IgD-negative memory B cell (primary cell): ENCODE measurements at regions not wholly inside any gene's neighbourhood (a gene's known extent, or its start where the extent isn't known, plus 50 kb on each side); places are given as distances from the start of the nearest gene placed in this dataset.

ENCODE experiments used
- H3K27ac Mint-ChIP-seq, 3 donors: one replicate each; pipeline ENCODE4 v1.8.0; 2020 to 2022; ENCODE audit warnings: mild to moderate bottlenecking in 3 of 3, mixed read lengths in 3 of 3, moderate library complexity in 1 of 3
- H3K27me3 Mint-ChIP-seq: one replicate; pipeline ENCODE4 v1.8.0; 2021; ENCODE audit warnings: mixed read lengths
- H3K36me3 Mint-ChIP-seq: one replicate; pipeline ENCODE4 v1.8.0; 2020; ENCODE audit warnings: mild to moderate bottlenecking, mixed read lengths
- H3K4me1 Mint-ChIP-seq, 3 donors: one replicate each; pipeline ENCODE4 v1.8.0; 2020 to 2022; ENCODE audit warnings: mixed read lengths in 3 of 3, mild to moderate bottlenecking in 1 of 3
- H3K4me3 Mint-ChIP-seq, 4 donors: one replicate each; pipeline ENCODE4 v1.8.0; 2020 to 2022; ENCODE audit warnings: mild to moderate bottlenecking in 4 of 4, mixed read lengths in 4 of 4, moderate library complexity in 3 of 4
- H3K9me3 Mint-ChIP-seq, 3 donors: one replicate each; pipeline ENCODE4 v1.8.0; 2020 to 2021; ENCODE audit warnings: mixed read lengths in 3 of 3, mild to moderate bottlenecking in 1 of 3

DNA sequence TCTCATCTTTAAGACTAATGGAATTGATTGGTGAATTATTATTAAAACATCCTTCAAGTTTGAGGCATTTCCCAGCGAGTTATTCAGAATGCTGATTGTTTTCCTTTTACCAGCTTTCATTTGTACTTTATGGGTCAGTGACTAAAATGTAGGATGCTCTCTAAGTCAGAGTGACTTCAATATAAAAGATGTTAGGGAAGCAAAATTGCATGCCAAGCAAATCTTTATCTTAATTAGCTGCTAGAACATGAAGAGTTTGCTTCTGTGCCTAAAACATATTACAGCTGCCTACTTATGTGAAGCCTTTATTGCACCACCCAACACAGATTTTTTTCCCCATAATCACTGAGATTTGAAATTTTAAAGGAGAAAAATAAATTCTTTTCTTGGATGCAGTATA, 79.8 kb upstream of the CYYR1 start:
- H3K27me3 Mint-ChIP-seq, result no peaks in the 10 kb centered on the region
- H3K4me3 Mint-ChIP-seq, result no peak overlapping the region
- peaks cover 2 to 9% (median 3%) of the 10 kb centered on the region in 3 donors for H3K9me3 Mint-ChIP-seq
- H3K27ac Mint-ChIP-seq, result no peak overlapping the region
- H3K36me3 Mint-ChIP-seq, result no peaks in the 10 kb centered on the region
- no peaks in the 10 kb centered on the region for H3K4me1 Mint-ChIP-seq

DNA sequence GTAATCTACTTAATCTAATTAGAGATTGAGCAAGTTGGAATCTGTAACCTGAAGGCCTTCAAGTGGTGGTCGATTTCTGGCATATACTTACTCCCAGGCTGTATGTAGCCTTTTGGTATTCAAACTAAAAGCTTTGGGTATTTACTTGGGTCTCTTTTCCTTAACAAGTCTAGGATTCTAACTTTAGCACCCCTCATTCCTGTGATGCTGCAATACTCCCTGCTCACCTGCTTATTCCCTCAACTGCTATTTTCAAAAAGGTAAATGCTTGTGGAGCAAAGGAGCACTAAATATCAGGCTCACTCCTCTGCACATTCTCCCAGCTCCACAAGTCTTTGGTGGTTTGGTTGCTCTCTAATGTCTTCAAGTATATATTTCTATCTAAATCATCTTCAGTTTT, 68.0 kb upstream of the CYYR1 start:
- Mint-ChIP-seq H3K27me3 (peaks cover 1% of the 10 kb centered on the region), H3K4me1 (no peaks in the 10 kb centered on the region), H3K27ac (no peak overlapping the region), H3K4me3 (no peak overlapping the region), H3K36me3 (no peaks in the 10 kb centered on the region), H3K9me3 (peaks cover 0 to 5% (median 1%) of the 10 kb centered on the region in 3 donors)

DNA sequence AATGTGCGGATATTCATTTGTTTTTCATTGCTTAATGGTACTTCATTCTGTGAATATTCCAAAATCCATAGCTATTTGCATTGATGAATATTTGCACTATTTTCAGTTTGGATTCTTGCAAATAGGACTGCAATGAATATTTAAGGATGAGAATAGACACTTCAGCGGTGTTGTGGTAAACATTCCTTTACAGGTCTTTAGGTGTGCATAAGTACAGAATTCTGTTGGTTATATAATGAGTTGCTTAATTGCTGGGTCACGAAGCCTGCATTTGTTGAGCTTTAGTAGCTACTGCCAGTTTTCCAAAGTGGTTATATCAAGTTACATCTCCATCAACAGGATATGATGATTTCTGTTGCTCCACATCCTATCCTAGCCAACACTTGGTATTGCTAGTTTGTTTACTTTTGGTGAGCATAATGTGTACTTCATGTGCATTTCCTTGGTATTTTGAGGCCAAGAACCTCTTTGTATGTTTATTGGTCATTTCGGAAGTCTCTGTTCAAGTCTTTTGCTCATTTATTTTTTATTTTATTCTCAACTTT, 64.2 kb upstream of the CYYR1 start:
- Mint-ChIP-seq H3K27ac (no peak overlapping the region), H3K9me3 (peaks cover 3 to 7% (median 4%) of the 10 kb centered on the region in 3 donors), H3K36me3 (no peaks in the 10 kb centered on the region), H3K4me3 (no peak overlapping the region), H3K4me1 (no peaks in the 10 kb centered on the region), H3K27me3 (no peaks in the 10 kb centered on the region)

DNA sequence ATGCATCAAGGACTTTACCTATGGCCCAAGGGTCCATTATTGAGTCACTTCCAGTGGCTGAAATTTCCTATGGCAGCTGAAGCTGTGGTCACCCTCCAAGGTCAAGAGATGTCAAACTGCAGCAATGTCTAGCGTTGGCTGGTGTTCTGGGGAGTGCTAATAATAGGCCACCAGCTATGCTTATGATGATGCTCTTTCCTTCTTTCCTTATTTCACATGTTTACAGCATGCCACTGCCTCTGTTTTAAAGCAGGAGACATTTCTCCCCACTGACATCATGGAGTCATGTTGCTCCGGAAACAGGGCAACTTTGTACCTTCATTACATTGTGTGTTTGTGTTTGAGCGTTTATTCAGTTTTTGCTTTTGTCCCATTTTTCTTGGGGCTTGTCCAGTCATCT, 62.6 kb upstream of the CYYR1 start:
- no peak overlapping the region for H3K4me3 Mint-ChIP-seq
- H3K36me3 Mint-ChIP-seq, result no peaks in the 10 kb centered on the region
- H3K27ac Mint-ChIP-seq, result no peak overlapping the region
- H3K4me1 Mint-ChIP-seq, result no peaks in the 10 kb centered on the region
- peaks cover under 1 to 13% (median 6%) of the 10 kb centered on the region in 3 donors for H3K9me3 Mint-ChIP-seq
- no peaks in the 10 kb centered on the region for H3K27me3 Mint-ChIP-seq

GRCh38 chr21:26632691-26633090, 59.6 kb upstream of the CYYR1 start:
- Mint-ChIP-seq H3K36me3 (no peaks in the 10 kb centered on the region), H3K9me3 (peaks cover 2 to 13% (median 9%) of the 10 kb centered on the region in 3 donors), H3K4me3 (no peak overlapping the region), H3K27ac (no peak overlapping the region), H3K4me1 (no peaks in the 10 kb centered on the region), H3K27me3 (no peaks in the 10 kb centered on the region)

GRCh38 chr21:26626187-26626586, 53.1 kb upstream of the CYYR1 start:
- no peaks in the 10 kb centered on the region for H3K36me3 Mint-ChIP-seq
- H3K4me3 Mint-ChIP-seq, result no peak overlapping the region
- H3K9me3 Mint-ChIP-seq, result peaks cover 0 to 3% (median 2%) of the 10 kb centered on the region in 3 donors
- H3K4me1 Mint-ChIP-seq, result no peaks in the 10 kb centered on the region
- H3K27ac Mint-ChIP-seq, result no peak overlapping the region
- H3K27me3 Mint-ChIP-seq, result peaks cover 1% of the 10 kb centered on the region

DNA sequence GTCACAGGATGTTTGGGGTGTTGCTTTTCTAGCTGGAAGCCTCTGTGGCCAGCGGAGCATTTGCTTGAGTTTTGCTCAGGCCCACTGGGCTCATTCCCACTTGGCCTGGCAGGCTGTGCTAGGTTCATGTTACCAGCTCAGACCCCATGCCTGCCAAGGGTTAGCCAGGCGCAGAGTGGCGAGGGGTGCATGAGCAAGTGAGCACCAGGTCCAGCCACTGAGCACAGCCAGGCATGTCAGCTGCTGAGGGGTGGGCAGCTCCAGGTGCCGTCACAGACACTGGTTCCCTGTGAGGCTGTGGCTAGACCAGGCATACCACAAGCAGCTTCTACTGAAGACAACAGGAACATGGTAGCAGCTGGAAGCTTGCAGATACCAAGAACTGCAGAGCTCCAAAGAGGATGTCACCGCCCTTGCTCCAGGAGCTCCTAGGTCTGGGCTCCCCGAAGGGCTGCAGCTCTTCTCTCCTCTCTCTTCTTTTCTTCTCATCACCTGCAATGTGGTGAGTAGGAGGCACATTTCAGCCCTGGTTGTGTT, 52.0 kb upstream of the CYYR1 start:
- Mint-ChIP-seq H3K27ac (no peak overlapping the region), H3K36me3 (no peaks in the 10 kb centered on the region), H3K27me3 (peaks cover 1% of the 10 kb centered on the region), H3K9me3 (no peaks in the 10 kb centered on the region), H3K4me1 (no peaks in the 10 kb centered on the region), H3K4me3 (no peak overlapping the region)
